Osteocyte (in vitro differentiated cells): ENCODE measurements at regions not wholly inside any gene's neighbourhood (a gene's known extent, or its start where the extent isn't known, plus 50 kb on each side); places are given as distances from the start of the nearest gene placed in this dataset.
A peak's percentile ranks its signal among the peaks of the same experiment; 100 is the strongest.

Experiments used
- DNase-seq: peaks from one replicate; pipeline ENCODE4 v3.0.0; 2021; ENCODE audit warnings: mixed read lengths; ENCODE audit not compliant: unreplicated experiment; ENCODE audit errors: extremely low spot score
- H3K27ac Mint-ChIP-seq: one replicate; pipeline ENCODE4 v1.8.0; 2021; ENCODE audit warnings: mild to moderate bottlenecking, mixed read lengths; ENCODE audit not compliant: unreplicated experiment
- H3K27me3 Mint-ChIP-seq: one replicate; pipeline ENCODE4 v1.8.0; 2021; ENCODE audit warnings: mixed read lengths; ENCODE audit not compliant: unreplicated experiment
- H3K36me3 Mint-ChIP-seq: one replicate; pipeline ENCODE4 v1.8.0; 2021; ENCODE audit warnings: mixed read lengths; ENCODE audit not compliant: unreplicated experiment
- H3K4me1 Mint-ChIP-seq: one replicate; pipeline ENCODE4 v1.8.0; 2021; ENCODE audit warnings: mixed read lengths; ENCODE audit not compliant: unreplicated experiment
- H3K4me3 Mint-ChIP-seq: one replicate; pipeline ENCODE4 v1.8.0; 2021; ENCODE audit warnings: mild to moderate bottlenecking, moderate library complexity, mixed read lengths; ENCODE audit not compliant: unreplicated experiment
- H3K9me3 Mint-ChIP-seq: one replicate; pipeline ENCODE4 v1.8.0; 2021; ENCODE audit warnings: mixed read lengths; ENCODE audit not compliant: unreplicated experiment
- TF ChIP-seq, protein P1 (sequence below): fragments of 200-600 bp; sonication (generic); IDR thresholded peaks from 2 replicates; pipeline ENCODE4 v1.5.0; 2021; ENCODE audit warnings: antibody characterized with exemption, mild to moderate bottlenecking, moderate library complexity

- Mint-ChIP-seq H3K4me1 (no peaks in the 10 kb centered on the region), H3K36me3 (no peaks in the 10 kb centered on the region), H3K27me3 (no peaks in the 10 kb centered on the region), H3K9me3 (no peaks in the 10 kb centered on the region), H3K4me3 (no peak overlapping the region), H3K27ac (no peak overlapping the region)
- TF ChIP-seq, protein P1, sequence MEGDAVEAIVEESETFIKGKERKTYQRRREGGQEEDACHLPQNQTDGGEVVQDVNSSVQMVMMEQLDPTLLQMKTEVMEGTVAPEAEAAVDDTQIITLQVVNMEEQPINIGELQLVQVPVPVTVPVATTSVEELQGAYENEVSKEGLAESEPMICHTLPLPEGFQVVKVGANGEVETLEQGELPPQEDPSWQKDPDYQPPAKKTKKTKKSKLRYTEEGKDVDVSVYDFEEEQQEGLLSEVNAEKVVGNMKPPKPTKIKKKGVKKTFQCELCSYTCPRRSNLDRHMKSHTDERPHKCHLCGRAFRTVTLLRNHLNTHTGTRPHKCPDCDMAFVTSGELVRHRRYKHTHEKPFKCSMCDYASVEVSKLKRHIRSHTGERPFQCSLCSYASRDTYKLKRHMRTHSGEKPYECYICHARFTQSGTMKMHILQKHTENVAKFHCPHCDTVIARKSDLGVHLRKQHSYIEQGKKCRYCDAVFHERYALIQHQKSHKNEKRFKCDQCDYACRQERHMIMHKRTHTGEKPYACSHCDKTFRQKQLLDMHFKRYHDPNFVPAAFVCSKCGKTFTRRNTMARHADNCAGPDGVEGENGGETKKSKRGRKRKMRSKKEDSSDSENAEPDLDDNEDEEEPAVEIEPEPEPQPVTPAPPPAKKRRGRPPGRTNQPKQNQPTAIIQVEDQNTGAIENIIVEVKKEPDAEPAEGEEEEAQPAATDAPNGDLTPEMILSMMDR, result no peak
- no peak for DNase-seq
Measured at GRCh38 chr5:74372502-74373064, 267.9 kb downstream of the ENC1 start.

DNA sequence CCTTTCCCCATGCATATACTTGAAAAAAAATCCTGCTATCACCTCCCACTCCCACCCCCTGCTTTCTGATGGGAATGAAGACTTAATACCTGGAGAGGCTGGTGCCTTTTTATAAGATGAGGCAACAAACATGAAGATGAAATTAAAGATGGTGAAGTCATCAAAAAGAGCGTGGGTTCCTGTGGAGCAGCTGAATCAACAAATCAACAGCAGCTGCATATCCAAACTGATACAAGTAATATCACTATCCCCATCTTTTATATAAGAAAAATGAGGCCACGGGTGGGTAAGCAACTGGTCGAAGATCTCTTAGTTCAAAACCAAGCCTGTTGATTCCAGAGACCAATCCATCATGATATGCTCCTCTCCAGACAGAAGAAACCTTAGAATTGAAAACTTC is 268.5 kb downstream of the ENC1 start:
- Mint-ChIP-seq H3K27me3 (no peaks in the 10 kb centered on the region), H3K4me1 (no peaks in the 10 kb centered on the region), H3K9me3 (no peaks in the 10 kb centered on the region), H3K27ac (no peak overlapping the region), H3K4me3 (no peak overlapping the region), H3K36me3 (no peaks in the 10 kb centered on the region)
- peak; percentile 3 for DNase-seq
- TF ChIP-seq, protein P1, result no peak

GRCh38 chr5:74371621-74372020 is 268.9 kb downstream of the ENC1 start:
- no peaks in the 10 kb centered on the region for H3K36me3 Mint-ChIP-seq
- TF ChIP-seq, protein P1, result no peak
- H3K27ac Mint-ChIP-seq, result no peak overlapping the region
- peak; percentile 62 for DNase-seq
- no peaks in the 10 kb centered on the region for H3K9me3 Mint-ChIP-seq
- no peaks in the 10 kb centered on the region for H3K4me1 Mint-ChIP-seq
- no peaks in the 10 kb centered on the region for H3K27me3 Mint-ChIP-seq
- H3K4me3 Mint-ChIP-seq, result no peak overlapping the region

- H3K9me3 Mint-ChIP-seq, result peaks cover 4% of the 10 kb centered on the region
- peak; percentile 56 for DNase-seq
- H3K27me3 Mint-ChIP-seq, result no peaks in the 10 kb centered on the region
- H3K36me3 Mint-ChIP-seq, result no peaks in the 10 kb centered on the region
- TF ChIP-seq, protein P1, result no peak
- no peaks in the 10 kb centered on the region for H3K4me1 Mint-ChIP-seq
- H3K4me3 Mint-ChIP-seq, result no peak overlapping the region
- no peak overlapping the region for H3K27ac Mint-ChIP-seq
Measured at GRCh38 chr5:74370168-74370567, 270.4 kb downstream of the ENC1 start.

DNA sequence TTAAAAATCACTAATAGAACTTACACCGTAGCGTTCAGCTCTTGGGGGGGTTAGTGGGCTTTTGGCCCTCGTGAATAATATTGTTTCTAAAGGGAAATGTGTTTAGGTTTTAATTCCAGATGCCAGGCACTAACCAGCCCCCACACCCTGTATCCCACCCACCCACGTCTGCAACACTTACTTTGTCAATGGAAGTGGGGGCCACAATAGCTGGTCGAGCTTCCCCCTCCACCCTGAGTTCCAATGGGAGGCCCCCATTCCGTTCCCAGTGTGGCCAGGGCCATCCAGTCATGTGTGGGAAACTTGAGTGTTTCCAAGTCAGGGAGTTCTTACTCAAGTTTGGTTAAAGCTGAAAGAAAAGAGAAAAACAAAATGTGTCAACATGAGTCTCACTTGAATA is 271.4 kb downstream of the ENC1 start:
- H3K9me3 Mint-ChIP-seq, result peaks cover 4% of the 10 kb centered on the region
- DNase-seq, result peak; percentile 67
- no peaks in the 10 kb centered on the region for H3K4me1 Mint-ChIP-seq
- H3K27ac Mint-ChIP-seq, result no peak overlapping the region
- no peaks in the 10 kb centered on the region for H3K27me3 Mint-ChIP-seq
- no peaks in the 10 kb centered on the region for H3K36me3 Mint-ChIP-seq
- no peak overlapping the region for H3K4me3 Mint-ChIP-seq
- TF ChIP-seq, protein P1, result no peak
